Stomach (tissue), 8 donors: ENCODE measurements at regions not wholly inside any gene's neighbourhood (a gene's known extent, or its start where the extent isn't known, plus 50 kb on each side); places are given as distances from the start of the nearest gene placed in this dataset.

ENCODE experiments used
- DNase-seq, 2 donors: peaks; one replicate each; pipeline versions ENCODE4 v3.0.0 to v3.0.0-alpha.2; 2013 to 2019
- H3K27ac ChIP-seq, 5 donors: fragments of 200-600 bp in 4 of 5; sonication (generic) in 4 of 5; one replicate each; pipeline ENCODE4 v1.5.1; 2013 to 2019; ENCODE audit warnings: mild to moderate bottlenecking in 1 of 5, moderate library complexity in 1 of 5
- H3K27me3 ChIP-seq, 3 donors: fragments of 200-600 bp; sonication (generic); one replicate each; pipeline ENCODE4 v1.5.1; 2017 to 2019; ENCODE audit warnings: mixed run types in 1 of 3
- H3K36me3 ChIP-seq, 4 donors: fragments of 200-600 bp; sonication (generic); 1 replicate in 3 of 4; 2 replicates in 1 of 4; pipeline ENCODE4 v1.5.1; 2016 to 2019
- H3K4me1 ChIP-seq, 4 donors: fragments of 200-600 bp; sonication (generic); one replicate each; pipeline ENCODE4 v1.5.1; 2016 to 2019
- H3K4me3 ChIP-seq, 4 donors: fragments of 200-600 bp; sonication (generic) in 3 of 4; one replicate each; pipeline ENCODE4 v1.5.1; 2016 to 2019; ENCODE audit warnings: mild to moderate bottlenecking in 1 of 4
- H3K9me3 ChIP-seq, 4 donors: fragments of 200-600 bp; sonication (generic); one replicate each; pipeline ENCODE4 v1.5.1; 2016 to 2019
- EP300 ChIP-seq: sonication (generic); formaldehyde crosslinking; IDR thresholded peaks from one replicate; pipeline ENCODE4 v1.6.1; 2017; ENCODE audit warnings: antibody characterized with exemption
- POLR2A ChIP-seq, 4 donors: fragments of 450-650 bp; IDR thresholded peaks; one replicate each; pipeline ENCODE4 v1.6.1; 2016; ENCODE audit warnings: antibody characterized with exemption in 4 of 4, control low read depth in 2 of 4, mild to moderate bottlenecking in 1 of 4, moderate library complexity in 1 of 4
- POLR2AphosphoS5 ChIP-seq, 3 donors: sonication (generic); formaldehyde crosslinking; IDR thresholded peaks; one replicate each; pipeline ENCODE4 v1.6.1; 2016; ENCODE audit warnings: antibody characterized with exemption in 3 of 3
- WGBS, 5 donors: extraction: QIAGEN DNeasy Blood & Tissue Kit in 3 of 5; methylation state at CpG; one replicate each; pipeline versions ENCODE4 v1.1.5 to v1.1.7; 2013 to 2018; 5-methylcytosine and 5-hydroxymethylcytosine counted together
- intact Hi-C: fragments of 100-400 bp; cut with DNase I; formaldehyde crosslinking; loops from one replicate; pipeline ENCODE4 v1.15.1; 2023; ENCODE audit warnings: low total_unique reads
- TF ChIP-seq, protein P1 (sequence below), 7 experiments: fragments of 450-650 bp in 4 of 7; fragments of 200-600 bp in 3 of 7; sonication (generic) in 3 of 7; IDR thresholded peaks; one replicate each; pipeline ENCODE4 v1.5.1; 2016 to 2019; ENCODE audit warnings: antibody characterized with exemption in 7 of 7, control low read depth in 2 of 7, mild to moderate bottlenecking in 1 of 7
- donor health status: healthy with polysubstance abuse.
- donor health status: Bipolar disorder and iron deficiency.
- donor health status: healthy.

DNA sequence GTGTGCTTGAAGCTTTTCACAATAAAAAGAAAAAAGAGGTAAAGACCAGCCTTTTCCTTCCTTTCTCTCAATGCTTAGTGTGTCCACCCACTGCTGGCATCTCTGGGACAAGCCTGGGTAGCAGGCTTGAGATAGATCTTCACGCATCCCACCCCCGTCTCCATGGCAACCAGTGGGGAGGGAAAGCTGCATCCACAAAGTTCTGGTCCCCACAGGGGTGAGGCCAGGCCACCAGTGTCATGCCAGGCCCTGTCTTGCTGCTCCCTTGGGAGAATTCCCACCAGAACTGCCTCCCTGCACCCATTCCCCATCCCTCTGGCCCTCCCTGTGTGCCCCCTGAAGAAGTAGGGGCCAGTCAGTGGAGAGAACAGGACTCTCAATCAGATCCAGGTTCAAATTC lies 259.9 kb downstream of the MRTFB start:
- TF ChIP-seq POLR2AphosphoS5 (IDR thresholded peaks at IDR 0.05) (no peak), POLR2A (IDR thresholded peaks at IDR 0.05) (no peak), EP300 (no peak)
- TF ChIP-seq, protein P1, sequence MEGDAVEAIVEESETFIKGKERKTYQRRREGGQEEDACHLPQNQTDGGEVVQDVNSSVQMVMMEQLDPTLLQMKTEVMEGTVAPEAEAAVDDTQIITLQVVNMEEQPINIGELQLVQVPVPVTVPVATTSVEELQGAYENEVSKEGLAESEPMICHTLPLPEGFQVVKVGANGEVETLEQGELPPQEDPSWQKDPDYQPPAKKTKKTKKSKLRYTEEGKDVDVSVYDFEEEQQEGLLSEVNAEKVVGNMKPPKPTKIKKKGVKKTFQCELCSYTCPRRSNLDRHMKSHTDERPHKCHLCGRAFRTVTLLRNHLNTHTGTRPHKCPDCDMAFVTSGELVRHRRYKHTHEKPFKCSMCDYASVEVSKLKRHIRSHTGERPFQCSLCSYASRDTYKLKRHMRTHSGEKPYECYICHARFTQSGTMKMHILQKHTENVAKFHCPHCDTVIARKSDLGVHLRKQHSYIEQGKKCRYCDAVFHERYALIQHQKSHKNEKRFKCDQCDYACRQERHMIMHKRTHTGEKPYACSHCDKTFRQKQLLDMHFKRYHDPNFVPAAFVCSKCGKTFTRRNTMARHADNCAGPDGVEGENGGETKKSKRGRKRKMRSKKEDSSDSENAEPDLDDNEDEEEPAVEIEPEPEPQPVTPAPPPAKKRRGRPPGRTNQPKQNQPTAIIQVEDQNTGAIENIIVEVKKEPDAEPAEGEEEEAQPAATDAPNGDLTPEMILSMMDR (IDR thresholded peaks at IDR 0.05), result no peak
- DNase-seq, result no peak
- H3K27ac ChIP-seq, result no peak overlapping the region
- intact Hi-C loops, result no loop called here
- no peaks in the 10 kb centered on the region for H3K4me1 ChIP-seq
- WGBS, 5 donors, result 82 to 90% (median 86%) methylated on average over 2 of the region's 2 CpGs
- no peaks in the 10 kb centered on the region for H3K27me3 ChIP-seq
- peaks cover 0 to 16% (median 10%) of the 10 kb centered on the region in 4 donors for H3K36me3 ChIP-seq
- no peaks in the 10 kb centered on the region for H3K9me3 ChIP-seq
- H3K4me3 ChIP-seq, result no peak overlapping the region

DNA sequence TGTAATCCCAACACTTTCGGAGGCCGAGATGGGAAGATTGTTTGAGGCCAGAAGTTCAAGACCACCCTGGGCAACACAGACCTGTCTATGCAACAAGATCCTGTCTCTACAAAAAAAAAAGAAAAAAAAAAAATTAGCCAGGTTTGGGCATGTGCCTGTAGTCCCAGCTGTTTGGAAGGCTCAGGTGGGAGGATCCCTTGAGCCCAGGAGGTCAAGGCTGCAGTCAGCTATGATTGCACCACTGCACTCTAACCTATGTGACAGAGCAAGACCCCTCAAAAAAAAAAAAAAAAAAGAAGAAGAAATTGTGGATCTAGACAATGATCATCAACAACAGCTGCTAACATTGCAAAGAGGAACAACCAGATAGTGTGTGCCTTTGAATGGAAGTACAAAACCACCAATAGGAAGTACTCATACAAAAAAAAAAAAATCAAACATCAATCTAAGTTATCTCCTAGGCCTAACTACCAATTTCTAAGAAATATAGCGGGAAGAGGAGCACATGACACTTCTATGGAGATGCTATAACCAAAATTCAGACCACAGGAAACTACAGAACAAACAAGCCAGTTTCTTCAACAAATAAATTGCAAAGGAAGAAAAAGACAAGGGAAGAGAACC lies 258.7 kb downstream of the MRTFB start:
- no peaks in the 10 kb centered on the region for H3K27me3 ChIP-seq
- no peaks in the 10 kb centered on the region for H3K4me1 ChIP-seq
- intact Hi-C loops, result no loop called here
- H3K9me3 ChIP-seq, result no peaks in the 10 kb centered on the region
- WGBS, 5 donors, result 89 to 98% (median 93%) methylated on average over 3 of the region's 3 CpGs
- H3K36me3 ChIP-seq, result peaks cover 0 to 16% (median 10%) of the 10 kb centered on the region in 4 donors
- DNase-seq, result no peak
- H3K27ac ChIP-seq, result no peak overlapping the region
- TF ChIP-seq, protein P1 (IDR thresholded peaks at IDR 0.05), result no peak
- no peak for TF ChIP-seq POLR2A (IDR thresholded peaks at IDR 0.05)
- TF ChIP-seq EP300, result no peak
- TF ChIP-seq POLR2AphosphoS5 (IDR thresholded peaks at IDR 0.05), result no peak
- no peak overlapping the region for H3K4me3 ChIP-seq

DNA sequence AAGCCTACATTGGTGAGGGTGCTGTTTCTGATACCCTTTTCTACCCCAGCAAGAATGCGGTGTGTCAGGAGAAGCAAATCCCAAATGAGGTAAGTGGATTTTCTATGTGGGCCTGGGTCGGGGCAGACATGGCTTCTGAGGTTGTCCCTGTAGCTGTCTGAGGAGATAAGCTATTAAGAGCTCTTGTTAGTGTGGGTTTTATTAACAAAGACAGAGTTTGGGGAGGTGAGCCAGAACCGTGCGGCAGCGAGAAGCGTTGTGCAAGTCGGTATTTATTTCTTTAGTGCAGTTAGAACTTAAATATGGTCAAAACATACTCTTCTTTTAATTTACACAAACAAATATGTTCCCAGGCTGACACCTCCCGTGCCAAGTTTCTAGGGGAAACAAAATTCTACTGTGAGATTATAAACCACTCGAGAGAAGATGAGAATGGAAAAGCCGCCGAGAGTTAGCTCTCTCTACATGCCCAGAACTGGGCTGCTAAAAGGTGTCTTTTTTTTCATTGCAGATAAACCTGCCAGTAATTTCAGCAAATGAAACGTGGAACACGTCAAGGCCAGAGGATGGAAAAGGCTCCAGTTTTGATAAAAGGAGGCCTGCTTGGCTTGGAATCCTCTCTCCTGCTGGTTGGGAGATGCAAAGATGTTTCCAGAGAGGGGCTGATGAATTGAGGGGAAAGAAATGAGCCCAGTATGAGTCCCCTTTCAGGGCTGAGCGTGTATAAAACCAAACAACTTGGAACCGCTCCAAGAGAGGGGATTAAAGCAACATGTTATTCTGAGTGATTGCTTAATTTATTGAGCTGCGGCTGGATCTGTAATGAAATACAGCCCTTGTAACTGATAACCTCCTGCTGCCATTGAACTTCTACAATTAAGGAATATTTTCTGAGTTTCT lies 254.6 kb downstream of the MRTFB start:
- H3K9me3 ChIP-seq, result no peaks in the 10 kb centered on the region
- 79 to 87% (median 85%) methylated on average over 16 of the region's 16 CpGs for WGBS, 5 donors
- no peak for TF ChIP-seq POLR2A (IDR thresholded peaks at IDR 0.05)
- no peak for TF ChIP-seq POLR2AphosphoS5 (IDR thresholded peaks at IDR 0.05)
- TF ChIP-seq EP300, result no peak
- TF ChIP-seq, protein P1 (IDR thresholded peaks at IDR 0.05), result no peak
- peak in 1 of 2 donors; percentile 47 for DNase-seq
- no peaks in the 10 kb centered on the region for H3K27me3 ChIP-seq
- intact Hi-C loops, result no loop called here
- H3K27ac ChIP-seq, result no peak overlapping the region
- no peak overlapping the region for H3K4me3 ChIP-seq
- peaks cover 0 to 16% (median 10%) of the 10 kb centered on the region in 4 donors for H3K36me3 ChIP-seq
- no peaks in the 10 kb centered on the region for H3K4me1 ChIP-seq

DNA sequence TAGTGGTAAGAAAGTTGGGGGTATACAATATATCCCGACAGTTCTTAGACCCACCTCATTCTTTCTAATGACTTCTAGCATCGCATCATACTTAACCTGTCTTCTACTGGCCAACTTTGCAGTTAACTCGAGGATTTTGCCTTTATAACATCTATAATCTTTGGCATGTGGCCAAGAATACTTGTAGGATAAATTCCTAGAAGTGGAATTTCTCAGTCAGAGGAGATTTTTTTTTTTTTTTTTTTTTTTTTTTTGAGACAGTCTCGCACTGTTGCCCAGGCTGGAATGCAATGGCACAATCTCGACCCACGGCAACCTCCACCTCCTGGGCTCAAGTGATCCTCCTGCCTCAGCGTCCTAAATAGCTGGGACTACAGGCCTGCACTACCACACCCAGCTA lies 253.5 kb downstream of the MRTFB start:
- intact Hi-C loops, result no loop called here
- TF ChIP-seq EP300, result no peak
- TF ChIP-seq, protein P1 (IDR thresholded peaks at IDR 0.05), result no peak
- no peak overlapping the region for H3K27ac ChIP-seq

More for the DNA sequence above, 253.5 kb downstream of the MRTFB start:
- H3K27me3 ChIP-seq, result no peaks in the 10 kb centered on the region
- H3K36me3 ChIP-seq, result peaks cover 0 to 16% (median 10%) of the 10 kb centered on the region in 4 donors
- H3K9me3 ChIP-seq, result no peaks in the 10 kb centered on the region
- no peak for DNase-seq
- no peaks in the 10 kb centered on the region for H3K4me1 ChIP-seq
- no peak overlapping the region for H3K4me3 ChIP-seq
- WGBS, 5 donors, result 66 to 77% (median 73%) methylated on average over 6 to 7 of the region's 7 CpGs
